HS-27A (cell line): ENCODE measurements at regions not wholly inside any gene's neighbourhood (a gene's known extent, or its start where the extent isn't known, plus 50 kb on each side); places are given as distances from the start of the nearest gene placed in this dataset.
"Not testable (repeated sequence)": the region's sequence is repeated elsewhere in the genome, so short reads cannot be mapped to it uniquely, and the experiment has no call there.

Source experiments
- DNase-seq: peaks from one replicate; pipeline ENCODE4 v3.0.0-alpha.2; 2012; ENCODE audit warnings: low read depth, missing footprints

GRCh38 chr10:28444031-28444430, 88.9 kb upstream of the WAC start:
- DNase-seq: no peak

- no peak for DNase-seq
Observed at GRCh38 chr10:28445516-28445915, 87.4 kb upstream of the WAC start.

DNA sequence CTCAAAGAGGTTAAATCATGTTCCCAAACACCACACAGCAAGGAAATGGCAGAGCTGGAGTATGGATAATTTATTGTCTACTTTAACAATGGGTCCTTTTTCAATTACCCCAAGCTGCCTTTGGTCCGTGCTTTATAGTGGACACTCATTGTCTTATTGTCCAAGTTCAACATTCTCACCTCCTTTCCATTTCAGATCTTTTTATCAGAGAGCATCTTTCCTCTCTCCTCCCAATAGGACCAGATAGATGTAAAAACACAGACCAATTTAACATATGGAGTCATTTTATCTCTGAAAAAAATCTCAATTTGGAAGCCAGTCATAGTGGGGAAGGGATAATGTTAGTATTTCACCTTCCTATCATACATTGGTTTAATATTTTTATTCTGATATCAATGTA, 83.5 kb upstream of the WAC start:
- no peak for DNase-seq

- no peak for DNase-seq
Observed at GRCh38 chr10:28449926-28450325, 83.0 kb upstream of the WAC start.

DNA sequence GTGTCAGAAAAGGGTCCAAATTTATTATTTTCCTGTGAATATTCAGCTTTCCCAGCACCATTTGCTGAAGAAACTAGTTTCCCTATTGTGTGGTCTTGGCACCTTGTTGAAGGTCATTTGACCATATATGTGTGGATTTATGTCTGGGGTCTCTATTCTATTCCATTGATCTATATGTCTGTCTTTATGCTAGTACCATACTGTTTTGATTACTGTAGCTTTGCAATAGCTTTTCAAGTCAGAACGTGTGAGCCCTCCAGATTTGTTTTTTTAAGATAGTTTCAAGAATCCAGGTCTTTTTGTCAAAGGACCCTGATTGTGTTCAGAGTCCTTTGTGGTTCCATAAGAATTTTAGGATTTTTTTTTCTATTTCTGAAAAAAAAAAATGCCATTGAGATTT, 79.0 kb upstream of the WAC start:
- no peak for DNase-seq

- DNase-seq: no peak
Observed at GRCh38 chr10:28457110-28457509, 75.8 kb upstream of the WAC start.

DNA sequence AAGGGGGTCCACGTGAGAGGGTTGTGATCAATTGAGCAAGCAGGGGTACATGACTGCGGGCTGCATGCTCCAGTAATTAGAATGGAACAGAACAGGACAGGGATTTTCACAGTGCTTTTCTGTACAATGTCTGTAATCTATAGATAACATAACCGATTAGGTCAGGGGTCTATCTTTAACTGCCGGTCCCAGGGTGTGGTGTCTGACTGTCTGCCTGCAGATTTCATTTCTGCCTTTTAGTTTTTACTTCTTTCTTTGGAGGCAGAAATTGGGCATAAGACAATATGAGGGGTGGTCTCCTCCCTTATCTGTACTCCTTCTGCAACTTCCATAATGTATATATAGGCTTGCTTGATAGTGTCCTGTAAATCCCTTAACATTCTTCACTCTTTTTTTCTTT, 75.0 kb upstream of the WAC start:
- not testable (repeated sequence) for DNase-seq

DNA sequence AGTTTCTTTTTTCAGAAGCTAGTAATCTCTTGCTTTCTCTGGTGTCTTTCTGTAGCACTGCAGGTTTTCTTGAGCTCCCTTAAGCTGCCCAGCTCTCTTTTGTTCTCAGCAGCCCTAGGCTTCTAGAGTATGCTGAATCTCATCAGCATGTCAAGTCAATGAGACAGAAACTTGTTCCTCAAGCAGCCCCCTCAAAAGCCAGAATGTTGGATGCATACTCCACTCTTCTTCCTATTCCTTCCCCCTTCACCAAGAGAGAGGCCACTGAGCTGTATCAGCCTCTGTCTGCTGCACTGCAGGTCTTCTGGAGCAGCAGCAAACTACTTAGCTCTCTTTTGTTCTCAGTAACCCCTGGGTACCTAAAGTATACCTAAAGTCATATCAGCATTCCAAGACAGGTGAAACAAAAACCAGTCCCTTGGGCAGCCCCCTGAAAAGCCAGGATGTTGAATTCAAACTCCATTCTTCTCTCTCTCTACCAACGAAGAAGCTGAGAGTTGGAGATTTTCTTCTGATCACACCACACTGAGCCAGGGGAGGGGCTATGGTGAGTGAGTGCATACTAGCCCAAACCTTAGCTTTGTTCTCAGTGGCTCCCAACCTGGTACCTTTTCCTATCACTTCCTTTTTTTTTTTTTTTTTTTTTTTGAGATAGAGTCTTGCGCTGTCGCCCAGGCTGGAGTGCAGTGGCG, 73.3 kb upstream of the WAC start:
- DNase-seq: no peak

- no peak for DNase-seq
Observed at GRCh38 chr10:28463141-28463540, 69.8 kb upstream of the WAC start.

GRCh38 chr10:28463676-28464395, 69.1 kb upstream of the WAC start:
- DNase-seq: no peak

DNA sequence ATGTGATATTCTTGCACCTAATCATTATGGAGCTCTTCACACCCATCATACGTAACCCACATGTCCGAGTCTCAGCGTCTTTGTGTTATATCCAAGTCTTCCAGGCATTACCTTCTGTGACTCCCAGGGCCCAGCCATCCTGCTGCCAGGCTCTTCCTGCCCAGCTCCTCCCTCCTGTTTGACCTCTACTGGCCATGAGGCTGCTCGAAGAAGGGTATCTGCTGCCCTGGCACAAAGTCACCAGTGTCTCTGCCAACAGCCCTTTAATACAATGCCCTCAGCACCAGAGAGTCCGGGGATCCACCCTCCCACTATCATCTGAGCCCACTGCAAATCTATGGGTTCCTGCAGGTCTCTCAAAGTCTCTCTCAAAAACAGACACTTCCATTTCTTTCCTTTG, 65.3 kb upstream of the WAC start:
- no peak for DNase-seq

GRCh38 chr10:28468707-28469483, 64.0 kb upstream of the WAC start:
- no peak for DNase-seq

DNA sequence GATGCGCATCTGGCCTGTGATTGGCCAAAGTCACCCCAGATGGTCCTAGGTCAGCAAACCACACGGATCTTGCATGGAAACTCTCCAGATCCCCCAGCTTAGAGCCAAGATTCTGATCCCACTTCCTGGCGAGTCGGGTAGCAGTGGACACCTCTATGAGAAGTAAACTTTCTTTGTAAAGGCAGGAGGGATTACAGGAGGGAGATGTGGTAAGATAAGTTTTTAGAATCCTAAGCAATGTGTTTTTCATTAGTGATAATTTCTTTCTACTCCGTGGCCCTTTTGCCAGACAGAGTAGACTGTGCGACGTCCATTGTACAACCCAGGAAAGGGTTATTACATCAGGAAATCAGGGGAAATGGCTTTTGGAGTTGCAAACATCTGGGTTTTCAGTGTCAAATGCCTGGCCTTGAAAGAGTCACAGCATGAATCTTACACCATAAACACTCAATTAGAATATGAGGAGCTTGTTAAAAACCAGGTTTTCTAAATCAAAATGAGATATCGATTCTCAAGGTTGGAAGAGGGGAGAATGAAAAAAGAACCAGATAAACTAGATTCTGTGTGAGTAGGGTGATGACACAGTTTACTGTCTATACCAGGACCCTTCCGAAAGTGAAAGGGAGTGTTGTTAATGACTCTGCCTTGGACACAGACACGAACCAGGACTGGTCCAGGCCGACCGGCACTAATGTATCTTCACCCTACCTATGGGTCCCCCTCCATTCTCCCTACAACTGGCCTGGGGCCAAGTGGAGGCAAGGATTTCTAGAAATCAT, 61.9 kb upstream of the WAC start:
- DNase-seq: no peak

DNA sequence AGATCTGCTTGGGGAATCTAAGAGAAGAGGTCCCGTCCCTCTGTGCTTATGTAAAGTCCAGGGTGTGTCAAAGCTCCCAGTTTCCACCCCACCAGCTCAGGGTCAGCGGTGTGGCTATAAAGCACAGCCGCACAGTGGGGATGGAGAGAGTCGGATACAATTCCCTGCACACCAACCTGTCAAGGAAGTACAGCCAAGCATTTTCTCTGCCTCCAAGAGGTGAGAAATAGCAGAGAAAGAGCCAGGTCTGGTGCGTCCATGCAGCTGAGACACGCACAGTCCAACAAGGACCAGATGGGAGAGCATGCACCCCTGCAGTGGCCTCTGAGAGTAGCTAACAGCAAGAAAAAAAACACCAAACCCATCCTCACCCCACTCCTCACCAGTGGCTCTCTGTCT, 61.3 kb upstream of the WAC start:
- no peak for DNase-seq

DNA sequence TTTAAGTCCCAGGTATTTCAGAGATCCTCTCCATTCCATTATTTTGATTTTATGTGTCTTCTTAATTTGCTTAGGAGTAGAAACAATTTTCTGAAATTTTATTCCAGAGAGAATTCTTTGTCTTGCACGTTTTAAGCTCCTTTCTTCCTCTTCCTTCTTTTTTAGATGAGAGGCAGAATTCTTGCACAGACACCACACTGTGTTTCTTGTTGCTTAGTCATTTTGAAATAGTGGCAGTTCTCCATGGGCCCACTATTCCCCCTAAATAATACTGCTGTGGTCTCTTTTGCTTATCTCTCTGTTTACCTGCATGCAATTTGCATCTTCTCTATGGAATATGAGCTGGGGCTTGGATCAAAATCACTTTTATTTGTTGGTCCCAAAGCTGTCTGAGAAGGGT, 54.3 kb upstream of the WAC start:
- DNase-seq: no peak

DNA sequence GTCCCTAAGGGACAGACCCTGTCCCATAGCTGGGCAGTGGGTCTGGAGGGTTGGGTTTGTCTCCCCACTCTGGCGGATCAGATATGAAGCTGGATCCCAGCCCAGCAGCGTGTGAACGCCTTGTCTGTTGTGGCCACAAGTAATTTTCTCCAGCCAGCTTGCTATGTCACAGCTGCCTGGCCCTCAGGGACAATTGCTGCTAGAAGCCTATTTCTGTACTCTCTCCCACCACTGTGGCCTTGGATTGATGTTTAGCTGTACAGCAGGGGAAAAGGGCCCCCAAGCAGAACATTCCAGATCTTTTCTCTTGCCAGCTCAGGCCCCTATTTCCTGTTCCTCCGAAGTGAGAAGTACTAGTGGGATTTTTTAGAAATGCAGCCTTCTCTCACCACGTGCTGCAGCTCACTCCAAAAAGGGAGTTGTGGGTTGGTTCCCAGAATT, 53.5 kb upstream of the WAC start:
- DNase-seq: no peak

GRCh38 chr10:28479927-28480627, 52.8 kb upstream of the WAC start:
- no peak for DNase-seq

- no peak for DNase-seq
Observed at GRCh38 chr10:28480628-28480965, 52.3 kb upstream of the WAC start.

- DNase-seq: not testable (repeated sequence)
Observed at GRCh38 chr10:28481346-28481745, 51.6 kb upstream of the WAC start.

- DNase-seq: no peak
Observed at GRCh38 chr10:28481968-28482367, 51.0 kb upstream of the WAC start.
